ENCODE measurements at regions not wholly inside any gene's neighbourhood (a gene's known extent, or its start where the extent isn't known, plus 50 kb on each side); places are given as distances from the start of the nearest gene placed in this dataset.
"Not testable (repeated sequence)": the region's sequence is repeated elsewhere in the genome, so short reads cannot be mapped to it uniquely, and the experiment has no call there.

- H3K27me3 ChIP-seq (ENCODE audit: low read depth): peaks cover 33% of the 10 kb centered on the region
- no peak for DNase-seq
- no peaks in the 10 kb centered on the region for H3K4me1 ChIP-seq
- H3K36me3 ChIP-seq: no peaks in the 10 kb centered on the region
- TF ChIP-seq CTCF (IDR thresholded peaks at IDR 0.05; ENCODE audit: borderline replicate concordance): no peak
- H3K4me3 ChIP-seq: no peak overlapping the region
- H3K9me3 ChIP-seq (replicated peaks): no peaks in the 10 kb centered on the region
- H3K27ac ChIP-seq (replicated peaks): no peak overlapping the region
- intact Hi-C loops (cut with micrococcal nuclease): no loop called here
Observed at GRCh38 chr9:38127271-38127839, 58.3 kb upstream of the SHB start.

- no peak overlapping the region for H3K27ac ChIP-seq (replicated peaks)
- no peaks in the 10 kb centered on the region for H3K9me3 ChIP-seq (replicated peaks)
- H3K27me3 ChIP-seq (ENCODE audit: low read depth): peaks cover 33% of the 10 kb centered on the region
- no peak overlapping the region for H3K4me3 ChIP-seq
- no peak for DNase-seq
- intact Hi-C loops (cut with micrococcal nuclease): no loop called here
- TF ChIP-seq CTCF (IDR thresholded peaks at IDR 0.05; ENCODE audit: borderline replicate concordance): no peak
- H3K4me1 ChIP-seq: no peaks in the 10 kb centered on the region
- no peaks in the 10 kb centered on the region for H3K36me3 ChIP-seq
Observed at GRCh38 chr9:38126730-38127129, 57.7 kb upstream of the SHB start.

- no peak for DNase-seq
- Histone ChIP-seq H3K4me1 (no peaks in the 10 kb centered on the region), H3K36me3 (no peaks in the 10 kb centered on the region), H3K27ac (replicated peaks) (no peak overlapping the region), H3K9me3 (replicated peaks) (no peaks in the 10 kb centered on the region), H3K27me3 (ENCODE audit: low read depth) (peaks cover 36% of the 10 kb centered on the region), H3K4me3 (no peak overlapping the region)
- TF ChIP-seq CTCF (IDR thresholded peaks at IDR 0.05; ENCODE audit: borderline replicate concordance): no peak
- intact Hi-C loops (cut with micrococcal nuclease): no loop called here
Observed at GRCh38 chr9:38125889-38126288, 56.9 kb upstream of the SHB start.

DNA sequence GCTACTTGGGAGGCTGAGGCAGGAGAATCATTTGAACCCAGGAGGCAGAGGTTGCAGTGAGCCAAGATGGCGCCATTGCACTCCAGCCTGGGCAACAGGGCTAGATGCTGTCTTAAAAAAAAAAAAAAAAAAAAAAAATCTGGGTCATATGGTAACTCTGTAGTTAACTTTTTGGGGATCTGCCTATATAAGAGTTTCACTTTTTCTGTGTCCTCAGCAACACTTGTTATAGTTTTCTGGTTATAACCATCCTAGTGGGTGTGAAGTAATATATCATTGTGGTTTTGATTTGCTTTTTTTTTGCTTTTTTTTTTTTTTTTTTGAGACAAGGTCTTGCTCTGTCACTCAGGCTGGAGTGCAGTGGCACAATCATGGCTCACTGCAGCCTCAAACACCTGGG lies 54.3 kb upstream of the SHB start:
- peaks cover 35% of the 10 kb centered on the region for H3K27me3 ChIP-seq (ENCODE audit: low read depth)
- intact Hi-C loops (cut with micrococcal nuclease); H3K4me1 ChIP-seq; H3K27ac ChIP-seq (replicated peaks); H3K9me3 ChIP-seq (replicated peaks); DNase-seq; H3K4me3 ChIP-seq; H3K36me3 ChIP-seq: not testable (repeated sequence)

DNA sequence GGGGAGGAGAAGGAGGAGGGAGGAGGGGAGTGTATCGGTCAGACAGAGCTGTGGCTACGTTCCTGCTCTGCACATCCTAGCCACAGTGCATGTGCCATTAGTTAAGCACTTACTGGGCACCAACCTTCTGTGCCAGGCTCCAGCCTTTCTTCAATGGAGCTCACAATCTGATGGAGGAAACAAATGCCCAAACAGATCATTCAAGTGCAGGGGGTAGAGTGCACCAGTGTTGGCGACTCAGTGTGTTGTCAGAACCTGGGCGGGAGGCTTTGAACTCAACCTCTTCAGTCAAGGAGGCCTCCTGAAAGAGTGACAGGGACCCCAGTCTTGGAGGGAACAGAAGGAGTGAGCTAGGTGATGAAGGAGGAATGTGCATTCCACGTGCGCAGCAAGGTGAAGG lies 51.9 kb upstream of the SHB start:
- no peak overlapping the region for H3K27ac ChIP-seq (replicated peaks)
- H3K36me3 ChIP-seq: no peaks in the 10 kb centered on the region
- no peak for TF ChIP-seq CTCF (IDR thresholded peaks at IDR 0.05; ENCODE audit: borderline replicate concordance)
- DNase-seq: no peak
- peaks cover 25% of the 10 kb centered on the region for H3K27me3 ChIP-seq (ENCODE audit: low read depth)
- no peaks in the 10 kb centered on the region for H3K9me3 ChIP-seq (replicated peaks)
- intact Hi-C loops (cut with micrococcal nuclease): no loop called here
- H3K4me1 ChIP-seq: no peaks in the 10 kb centered on the region
- no peak overlapping the region for H3K4me3 ChIP-seq

GRCh38 chr9:38119560-38120236 lies 50.7 kb upstream of the SHB start:
- Histone ChIP-seq H3K4me3 (no peak overlapping the region), H3K4me1 (no peaks in the 10 kb centered on the region), H3K27ac (replicated peaks) (no peak overlapping the region), H3K9me3 (replicated peaks) (no peaks in the 10 kb centered on the region), H3K36me3 (no peaks in the 10 kb centered on the region), H3K27me3 (ENCODE audit: low read depth) (peaks cover 23% of the 10 kb centered on the region)
- intact Hi-C loops (cut with micrococcal nuclease): no loop called here
- no peak for DNase-seq
- TF ChIP-seq CTCF (IDR thresholded peaks at IDR 0.05; ENCODE audit: borderline replicate concordance): no peak

All from left ventricle myocardium inferior (tissue), 1 donor.